ENCODE measurements at regions not wholly inside any gene's neighbourhood (a gene's known extent, or its start where the extent isn't known, plus 50 kb on each side); places are given as distances from the start of the nearest gene placed in this dataset.
"Not testable (repeated sequence)": the region's sequence is repeated elsewhere in the genome, so short reads cannot be mapped to it uniquely, and the experiment has no call there.

DNA sequence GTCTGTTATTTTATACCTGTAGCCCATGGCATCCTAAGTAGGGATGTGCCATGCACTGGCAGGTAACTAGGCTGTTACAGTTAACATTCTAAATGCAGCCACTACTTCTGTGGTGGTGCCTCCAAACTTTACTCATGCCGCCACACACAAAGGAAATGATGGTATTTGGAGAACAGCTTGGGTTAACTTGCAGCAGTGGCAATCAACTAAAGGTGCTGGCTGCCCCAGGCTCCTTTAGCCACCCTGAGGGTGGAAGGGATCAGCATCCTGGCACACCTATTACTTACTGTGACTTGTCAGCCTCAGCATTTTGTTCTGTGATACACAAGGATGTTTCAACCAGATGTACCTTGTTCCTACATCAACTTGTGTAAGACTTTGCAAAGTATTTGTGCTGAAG, 221.8 kb upstream of the PPP1R3A start:
- Histone ChIP-seq H3K9me3 (ENCODE audit: control insufficient read depth, low read depth, low read length) (no peaks in the 10 kb centered on the region), H3K4me3 (ENCODE audit: control insufficient read depth in 2 of 3, extremely low read depth in 1 of 3, insufficient read depth in 2 of 3, low read depth in 1 of 3, low read length in 3 of 3) (no peak overlapping the region), H3K4me2 (ENCODE audit: control insufficient read depth, extremely low read depth, insufficient read depth, low read depth, low read length) (no peak overlapping the region), H3K9ac (ENCODE audit: control insufficient read depth, extremely low read depth, insufficient read depth, low read length) (no peak overlapping the region), H2AFZ (ENCODE audit: control insufficient read depth, low read length) (no peak overlapping the region), H3K4me1 (ENCODE audit: control insufficient read depth, extremely low read depth, insufficient read depth, low read length) (no peaks in the 10 kb centered on the region), H3K27me3 (ENCODE audit: control insufficient read depth, extremely low read depth, insufficient read depth, low read length) (no peaks in the 10 kb centered on the region), H3K27ac (ENCODE audit: control insufficient read depth, insufficient read depth, low read length) (no peak overlapping the region), H3K79me2 (ENCODE audit: control insufficient read depth, insufficient read depth, low read length) (no peaks in the 10 kb centered on the region), H3K36me3 (ENCODE audit: control insufficient read depth in 2 of 2, extremely low read depth in 1 of 2, insufficient read depth in 2 of 2, low read length in 2 of 2) (no peaks in the 10 kb centered on the region), H4K20me1 (ENCODE audit: control insufficient read depth, extremely low read depth, insufficient read depth, low read length) (no peaks in the 10 kb centered on the region), H3K9me1 (ENCODE audit: control insufficient read depth, extremely low read depth, insufficient read depth, low read length) (no peaks in the 10 kb centered on the region)
- dilution Hi-C loops (cut with MboI; ENCODE audit: extremely low pct_ligation_motif_present, low sequenced_read_pairs): no loop called here
- TF ChIP-seq EZH2 (IDR thresholded peaks at IDR 0.05; ENCODE audit: low read length): no peak
- TF ChIP-seq, protein P1, sequence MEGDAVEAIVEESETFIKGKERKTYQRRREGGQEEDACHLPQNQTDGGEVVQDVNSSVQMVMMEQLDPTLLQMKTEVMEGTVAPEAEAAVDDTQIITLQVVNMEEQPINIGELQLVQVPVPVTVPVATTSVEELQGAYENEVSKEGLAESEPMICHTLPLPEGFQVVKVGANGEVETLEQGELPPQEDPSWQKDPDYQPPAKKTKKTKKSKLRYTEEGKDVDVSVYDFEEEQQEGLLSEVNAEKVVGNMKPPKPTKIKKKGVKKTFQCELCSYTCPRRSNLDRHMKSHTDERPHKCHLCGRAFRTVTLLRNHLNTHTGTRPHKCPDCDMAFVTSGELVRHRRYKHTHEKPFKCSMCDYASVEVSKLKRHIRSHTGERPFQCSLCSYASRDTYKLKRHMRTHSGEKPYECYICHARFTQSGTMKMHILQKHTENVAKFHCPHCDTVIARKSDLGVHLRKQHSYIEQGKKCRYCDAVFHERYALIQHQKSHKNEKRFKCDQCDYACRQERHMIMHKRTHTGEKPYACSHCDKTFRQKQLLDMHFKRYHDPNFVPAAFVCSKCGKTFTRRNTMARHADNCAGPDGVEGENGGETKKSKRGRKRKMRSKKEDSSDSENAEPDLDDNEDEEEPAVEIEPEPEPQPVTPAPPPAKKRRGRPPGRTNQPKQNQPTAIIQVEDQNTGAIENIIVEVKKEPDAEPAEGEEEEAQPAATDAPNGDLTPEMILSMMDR (optimal IDR thresholded peaks at IDR 0.05 in 1 of 3, IDR thresholded peaks at IDR 0.05 in 1 of 3, conservative IDR thresholded peaks at IDR 0.05 in 1 of 3; ENCODE audit: extremely low read depth in 1 of 3, insufficient read depth in 2 of 3, low read length in 3 of 3): no peak
- DNase-seq (ENCODE audit: low read depth, low spot score) (no peak), FAIRE-seq (no peak)

DNA sequence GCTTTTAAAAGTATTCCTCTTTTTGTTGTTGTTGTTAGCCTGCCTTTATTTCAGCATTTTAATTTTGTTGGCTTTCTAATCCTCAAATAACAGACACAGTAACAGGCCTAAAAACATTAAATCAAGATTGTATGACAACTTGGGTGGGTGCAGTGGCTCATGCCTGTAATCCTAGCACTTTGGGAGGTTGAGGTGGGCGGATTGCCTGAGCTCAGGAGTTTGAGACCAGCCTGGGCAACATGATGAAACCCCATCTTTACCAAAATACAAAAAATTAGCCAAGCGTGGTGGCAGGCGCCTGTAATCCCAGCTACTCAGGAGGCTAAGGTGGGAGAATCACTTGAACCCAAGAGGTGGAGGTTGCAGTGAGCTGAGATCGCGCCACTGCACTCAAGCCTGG, 220.9 kb upstream of the PPP1R3A start:
- H2AFZ ChIP-seq (ENCODE audit: control insufficient read depth, low read length); H3K79me2 ChIP-seq (ENCODE audit: control insufficient read depth, insufficient read depth, low read length); H3K27ac ChIP-seq (ENCODE audit: control insufficient read depth, insufficient read depth, low read length); DNase-seq (ENCODE audit: low read depth, low spot score); dilution Hi-C loops (cut with MboI; ENCODE audit: extremely low pct_ligation_motif_present, low sequenced_read_pairs); H3K9me1 ChIP-seq (ENCODE audit: control insufficient read depth, extremely low read depth, insufficient read depth, low read length); FAIRE-seq; H3K27me3 ChIP-seq (ENCODE audit: control insufficient read depth, extremely low read depth, insufficient read depth, low read length); H4K20me1 ChIP-seq (ENCODE audit: control insufficient read depth, extremely low read depth, insufficient read depth, low read length); H3K9me3 ChIP-seq (ENCODE audit: control insufficient read depth, low read depth, low read length); H3K36me3 ChIP-seq (ENCODE audit: control insufficient read depth in 2 of 2, extremely low read depth in 1 of 2, insufficient read depth in 2 of 2, low read length in 2 of 2); H3K4me3 ChIP-seq (ENCODE audit: control insufficient read depth in 2 of 3, extremely low read depth in 1 of 3, insufficient read depth in 2 of 3, low read depth in 1 of 3, low read length in 3 of 3); H3K9ac ChIP-seq (ENCODE audit: control insufficient read depth, extremely low read depth, insufficient read depth, low read length); H3K4me2 ChIP-seq (ENCODE audit: control insufficient read depth, extremely low read depth, insufficient read depth, low read depth, low read length); H3K4me1 ChIP-seq (ENCODE audit: control insufficient read depth, extremely low read depth, insufficient read depth, low read length): not testable (repeated sequence)

DNA sequence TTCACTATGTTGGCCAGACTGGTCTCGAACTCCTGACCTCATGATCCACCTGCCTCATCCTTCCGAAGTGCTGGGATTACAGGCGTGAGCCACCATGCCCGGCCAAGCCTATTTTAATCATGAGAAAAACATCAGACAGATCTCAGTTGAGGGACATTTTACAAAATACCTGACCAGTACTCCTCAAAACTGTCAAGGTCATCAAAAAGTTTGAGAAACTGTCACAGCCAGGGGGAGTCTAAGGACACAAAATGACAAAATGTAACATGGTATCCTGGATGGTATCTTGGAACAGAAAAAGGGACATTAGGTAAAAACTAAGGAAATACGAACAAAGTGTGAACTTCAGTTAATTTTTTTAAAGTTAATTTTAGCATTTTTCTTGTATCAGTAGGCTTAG, 219.8 kb upstream of the PPP1R3A start:
- H3K9me3 ChIP-seq (ENCODE audit: control insufficient read depth, low read depth, low read length): no peaks in the 10 kb centered on the region
- no peaks in the 10 kb centered on the region for H3K27me3 ChIP-seq (ENCODE audit: control insufficient read depth, extremely low read depth, insufficient read depth, low read length)
- H3K79me2 ChIP-seq (ENCODE audit: control insufficient read depth, insufficient read depth, low read length): no peaks in the 10 kb centered on the region
- DNase-seq (ENCODE audit: low read depth, low spot score): no peak
- no peak for TF ChIP-seq EZH2 (IDR thresholded peaks at IDR 0.05; ENCODE audit: low read length)
- TF ChIP-seq, protein P1 (optimal IDR thresholded peaks at IDR 0.05 in 1 of 3, IDR thresholded peaks at IDR 0.05 in 1 of 3, conservative IDR thresholded peaks at IDR 0.05 in 1 of 3; ENCODE audit: extremely low read depth in 1 of 3, insufficient read depth in 2 of 3, low read length in 3 of 3): no peak
- H4K20me1 ChIP-seq (ENCODE audit: control insufficient read depth, extremely low read depth, insufficient read depth, low read length): no peaks in the 10 kb centered on the region
- H3K4me2 ChIP-seq (ENCODE audit: control insufficient read depth, extremely low read depth, insufficient read depth, low read depth, low read length): no peak overlapping the region
- no peaks in the 10 kb centered on the region for H3K36me3 ChIP-seq (ENCODE audit: control insufficient read depth in 2 of 2, extremely low read depth in 1 of 2, insufficient read depth in 2 of 2, low read length in 2 of 2)
- no peaks in the 10 kb centered on the region for H3K4me1 ChIP-seq (ENCODE audit: control insufficient read depth, extremely low read depth, insufficient read depth, low read length)
- H3K27ac ChIP-seq (ENCODE audit: control insufficient read depth, insufficient read depth, low read length): no peak overlapping the region
- dilution Hi-C loops (cut with MboI; ENCODE audit: extremely low pct_ligation_motif_present, low sequenced_read_pairs): no loop called here
- no peak overlapping the region for H3K9ac ChIP-seq (ENCODE audit: control insufficient read depth, extremely low read depth, insufficient read depth, low read length)
- no peak overlapping the region for H3K4me3 ChIP-seq (ENCODE audit: control insufficient read depth in 2 of 3, extremely low read depth in 1 of 3, insufficient read depth in 2 of 3, low read depth in 1 of 3, low read length in 3 of 3)
- H2AFZ ChIP-seq (ENCODE audit: control insufficient read depth, low read length): no peak overlapping the region
- no peaks in the 10 kb centered on the region for H3K9me1 ChIP-seq (ENCODE audit: control insufficient read depth, extremely low read depth, insufficient read depth, low read length)
- FAIRE-seq: no peak

Measured in keratinocyte (primary cell).